A673 (cell line): ENCODE measurements at regions not wholly inside any gene's neighbourhood (a gene's known extent, or its start where the extent isn't known, plus 50 kb on each side); places are given as distances from the start of the nearest gene placed in this dataset.

ENCODE experiments used
- CTCF ChIP-seq: fragments of 300-800, 200-600 bp; sonication (generic); conservative IDR thresholded peaks from 2 replicates; pipeline ENCODE4 v1.5.1; 2017; ENCODE audit warnings: low read depth, mild to moderate bottlenecking, antibody characterized with exemption, low read length, moderate library complexity, mixed read lengths
- EZH2 ChIP-seq: fragments of 200-600 bp; sonication (generic); IDR thresholded peaks from 2 replicates; pipeline ENCODE4 v1.6.1; 2017; ENCODE audit warnings: borderline replicate concordance, low read depth, mild to moderate bottlenecking, mixed read lengths, antibody characterized with exemption, low read length; ENCODE audit not compliant: poor library complexity, severe bottlenecking

GRCh38 chr10:42697926-42698325 lies 59.6 kb upstream of the ZNF33B start:
- TF ChIP-seq CTCF (no peak), EZH2 (no peak)
